Dedifferentiated amniotic fluid mesenchymal stem cell (primary cell): ENCODE measurements at regions not wholly inside any gene's neighbourhood (a gene's known extent, or its start where the extent isn't known, plus 50 kb on each side); places are given as distances from the start of the nearest gene placed in this dataset.

ENCODE experiments used
- DNase-seq: peaks from one replicate; pipeline ENCODE4 v3.0.0-alpha.2; 2016; ENCODE audit errors: extremely low spot score

DNA sequence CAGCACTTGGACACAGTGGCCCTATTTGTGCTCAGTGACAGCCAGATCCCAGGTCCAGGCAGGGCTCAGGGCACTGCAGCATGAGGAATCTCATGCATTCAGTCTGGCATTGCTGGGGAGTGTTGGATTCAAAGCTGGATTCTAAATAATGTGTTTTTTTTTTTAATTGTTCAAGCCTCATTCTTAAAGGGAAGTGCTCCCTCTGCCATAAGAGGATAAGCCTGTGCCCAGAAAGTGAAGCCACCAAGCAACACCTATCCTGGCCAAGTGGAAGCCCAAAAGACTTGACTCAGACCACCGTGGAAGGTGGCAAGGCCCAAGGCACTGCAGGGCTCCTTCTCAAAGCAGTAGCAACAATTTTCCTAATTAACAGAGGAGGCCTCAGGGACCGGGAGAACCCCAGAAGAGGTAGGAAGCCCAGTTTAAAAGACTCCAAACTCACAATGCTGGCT is 135.6 kb downstream of the ACTL7B start:
- DNase-seq = no peak

DNA sequence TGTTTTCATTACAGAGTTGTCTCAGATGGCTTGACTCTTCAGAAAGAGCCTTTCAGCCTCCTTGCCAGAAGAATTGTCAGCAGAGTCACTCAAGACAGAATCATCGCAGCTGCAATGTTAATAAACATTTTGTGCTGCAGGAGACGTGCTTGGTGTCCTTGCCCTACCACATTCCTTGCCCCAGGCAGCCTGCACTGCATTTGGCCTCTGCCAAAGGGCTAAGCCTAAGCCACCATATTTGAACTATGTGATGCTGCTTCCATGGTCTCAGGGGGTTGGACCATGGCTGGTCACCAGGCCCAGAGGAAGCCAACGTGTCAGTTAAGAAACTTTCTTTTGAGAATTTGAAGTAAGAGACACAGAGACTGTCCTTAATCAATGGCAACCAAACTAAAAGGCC is 145.4 kb downstream of the ACTL7B start:
- DNase-seq = no peak

DNA sequence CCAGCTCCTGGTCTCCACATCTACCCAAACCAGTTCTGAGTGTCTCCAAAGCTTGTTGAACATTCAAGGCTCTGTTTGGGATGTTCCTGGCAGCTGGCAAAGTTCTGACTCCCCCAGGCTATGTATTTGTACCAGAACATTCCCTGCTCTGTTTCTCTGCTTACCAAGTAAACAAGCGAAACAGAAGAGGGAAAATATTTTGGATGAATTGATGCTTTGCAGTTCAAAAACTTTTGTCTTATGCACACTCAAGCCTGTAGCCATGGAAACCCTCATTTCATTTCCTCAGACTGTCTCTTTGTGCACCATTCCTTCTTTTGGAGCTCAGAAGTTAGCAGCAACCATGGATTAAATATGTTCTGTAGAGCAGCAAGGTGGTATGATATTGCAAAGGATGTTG is 145.8 kb downstream of the ACTL7B start:
- DNase-seq = no peak

DNA sequence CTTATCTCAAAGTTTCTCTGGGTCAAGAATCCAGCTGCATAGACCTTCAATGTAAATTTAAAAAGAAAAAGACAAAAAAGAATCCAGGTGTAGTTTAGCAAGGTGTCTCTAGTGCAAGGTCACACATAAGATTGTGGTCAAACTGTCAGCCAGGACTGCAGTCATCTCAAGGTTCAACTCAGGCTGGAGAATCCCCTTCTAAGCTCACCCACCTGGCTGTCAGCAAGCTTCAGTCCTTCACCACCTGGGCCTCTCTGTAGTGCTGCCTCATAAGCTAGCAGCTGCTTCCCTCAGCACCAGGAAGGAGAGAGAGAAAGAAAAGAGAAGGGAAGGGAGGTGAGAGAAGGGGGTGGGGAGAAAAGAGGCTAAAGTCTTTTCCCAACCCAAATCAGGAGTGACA is 146.7 kb downstream of the ACTL7B start:
- DNase-seq = no peak

DNA sequence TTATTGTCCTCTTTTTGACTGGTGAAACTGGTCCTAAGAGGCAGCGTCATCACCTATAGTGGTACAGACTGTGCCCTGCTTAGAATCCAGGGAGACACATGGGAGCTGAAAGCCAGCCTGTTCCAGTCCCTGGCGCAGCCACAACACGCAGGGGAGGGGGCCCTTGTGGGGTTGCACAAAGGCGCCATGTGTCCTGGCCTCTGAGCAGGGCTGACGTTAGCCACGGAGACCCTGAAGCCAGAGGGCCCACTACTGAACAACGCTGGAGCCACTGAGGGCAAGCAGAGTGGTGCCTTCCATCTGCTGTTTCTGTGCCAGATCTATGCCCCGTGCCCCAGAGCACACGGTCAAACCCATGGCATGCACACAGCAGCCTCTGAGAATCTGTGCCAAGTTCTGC is 147.3 kb downstream of the ACTL7B start:
- DNase-seq = no peak

DNA sequence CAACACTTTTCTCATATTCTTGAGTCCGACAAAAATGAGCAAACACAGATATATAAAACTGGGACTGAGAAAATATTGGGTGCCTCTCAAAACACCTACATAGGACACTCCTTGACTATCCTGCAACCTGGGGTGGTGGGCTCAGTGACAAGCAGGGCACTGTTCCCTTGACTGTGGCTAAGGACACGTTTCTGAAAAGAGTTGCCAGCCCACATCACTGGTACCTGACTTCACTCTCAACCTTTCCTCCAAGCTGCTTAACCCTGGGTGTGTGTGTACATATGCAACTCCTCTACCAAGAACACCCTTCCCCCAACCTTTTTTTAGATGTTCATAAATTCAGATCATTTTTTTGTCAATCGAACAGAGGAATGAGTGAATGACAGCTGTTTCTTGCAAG is 148.7 kb downstream of the ACTL7B start:
- no peak for DNase-seq

DNA sequence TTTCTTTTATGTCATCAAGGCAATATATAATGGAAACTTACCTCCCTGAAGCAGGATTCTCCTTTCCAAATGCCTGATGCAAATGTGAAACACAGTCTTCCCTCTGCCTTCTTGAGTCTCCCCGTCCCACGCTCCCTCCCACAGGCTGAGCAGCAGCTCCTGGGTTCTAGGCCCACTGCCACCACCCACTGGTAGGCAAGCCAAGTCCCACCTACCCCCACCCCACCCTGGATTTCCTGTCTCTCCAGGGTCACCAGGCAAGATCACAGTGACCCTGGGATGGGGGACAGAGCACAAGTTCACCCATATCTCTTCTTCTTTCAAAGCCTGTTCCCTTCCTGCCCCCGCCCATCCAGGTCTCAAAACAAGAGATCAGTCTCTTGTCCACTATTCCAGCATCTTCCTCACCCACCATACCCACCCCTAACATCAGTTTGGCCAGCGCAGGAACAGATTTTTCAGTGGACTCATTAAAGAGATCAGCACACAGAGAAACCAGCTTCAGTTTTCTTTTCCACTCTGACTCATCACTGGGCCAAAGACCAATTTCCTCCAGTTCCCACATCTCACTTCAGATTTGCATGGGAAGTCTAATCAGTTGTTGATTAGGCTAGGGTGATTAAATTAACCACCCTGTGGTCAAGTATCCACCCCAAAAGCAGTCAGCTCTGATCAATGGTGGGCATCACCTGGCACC is 151.5 kb downstream of the ACTL7B start:
- no peak for DNase-seq

DNA sequence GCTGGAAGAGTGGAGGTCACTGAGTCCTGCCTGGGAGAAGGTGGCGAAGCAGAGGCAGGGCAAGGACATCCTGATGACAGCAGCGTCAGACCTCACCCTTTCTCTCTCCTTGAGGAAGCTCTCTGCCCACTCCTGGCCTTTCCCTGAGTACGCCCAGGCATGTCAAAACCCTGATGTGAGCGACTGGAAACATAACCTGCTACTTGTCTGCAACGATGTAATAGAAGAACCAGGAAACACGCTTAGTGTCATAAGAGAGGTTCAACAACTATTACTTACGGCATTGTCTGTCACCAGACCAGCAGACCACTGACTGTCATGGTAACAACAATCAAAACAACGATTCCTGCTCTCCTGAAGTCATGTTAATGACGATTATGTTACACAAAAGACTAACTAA is 152.4 kb downstream of the ACTL7B start:
- DNase-seq = no peak

DNA sequence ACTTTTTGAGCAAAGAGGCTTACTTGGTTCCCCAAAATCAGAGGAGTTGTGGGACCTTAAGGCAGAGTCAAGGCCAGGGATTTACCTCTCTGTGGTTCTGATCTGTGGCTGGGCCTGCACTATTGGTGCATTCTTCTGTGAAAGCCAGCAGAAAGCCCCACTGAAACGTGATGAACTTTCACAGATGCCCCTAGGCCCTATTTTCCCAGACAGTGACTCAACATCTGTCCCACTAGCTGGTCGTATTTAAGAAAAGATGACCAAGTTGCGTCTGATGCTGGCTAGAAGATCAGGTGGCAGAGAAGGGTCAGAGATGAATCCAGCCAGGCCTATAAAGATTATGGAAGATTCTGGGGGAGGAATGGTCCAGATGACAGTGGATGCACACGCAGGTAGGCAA is 153.1 kb downstream of the ACTL7B start:
- DNase-seq = no peak

DNA sequence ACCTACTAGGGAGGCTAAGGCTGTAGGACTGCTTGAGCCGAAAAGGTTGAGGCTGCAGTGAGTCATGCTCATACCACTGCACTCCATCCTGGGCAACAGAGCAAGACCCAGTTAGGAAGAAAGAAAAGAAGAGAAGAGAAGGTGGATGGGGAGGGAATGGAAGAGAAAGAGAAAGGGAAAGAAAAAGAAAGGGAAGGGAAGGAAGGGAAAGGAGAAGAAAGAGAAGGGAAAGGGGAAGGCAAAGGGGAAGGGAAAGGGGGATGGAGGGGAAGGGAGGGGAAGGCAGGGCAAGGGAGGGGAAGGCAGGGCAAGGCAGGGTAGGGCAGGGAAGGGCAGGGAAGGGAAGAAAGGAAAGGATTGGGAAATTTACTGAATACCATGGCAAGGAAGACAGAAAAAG is 157.0 kb downstream of the ACTL7B start:
- no peak for DNase-seq

DNA sequence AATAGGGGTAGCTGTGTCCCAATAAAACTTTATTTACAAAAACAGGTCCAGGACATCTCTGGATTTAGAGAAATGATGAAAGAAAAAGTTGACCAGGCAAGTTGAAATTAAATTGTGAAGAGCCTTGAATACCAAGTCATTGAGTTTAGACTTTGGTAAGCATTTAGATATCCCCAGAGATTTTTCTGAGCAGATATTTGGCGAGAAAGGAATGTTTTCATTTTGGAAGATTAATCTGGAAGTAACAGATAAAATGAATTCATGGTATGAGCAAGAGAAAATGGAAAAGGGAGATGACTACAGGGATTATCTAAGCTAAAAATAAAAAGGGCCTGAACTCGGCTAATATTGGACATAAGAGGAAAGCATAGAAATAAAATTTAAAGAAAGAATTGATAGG is 157.6 kb downstream of the ACTL7B start:
- no peak for DNase-seq

DNA sequence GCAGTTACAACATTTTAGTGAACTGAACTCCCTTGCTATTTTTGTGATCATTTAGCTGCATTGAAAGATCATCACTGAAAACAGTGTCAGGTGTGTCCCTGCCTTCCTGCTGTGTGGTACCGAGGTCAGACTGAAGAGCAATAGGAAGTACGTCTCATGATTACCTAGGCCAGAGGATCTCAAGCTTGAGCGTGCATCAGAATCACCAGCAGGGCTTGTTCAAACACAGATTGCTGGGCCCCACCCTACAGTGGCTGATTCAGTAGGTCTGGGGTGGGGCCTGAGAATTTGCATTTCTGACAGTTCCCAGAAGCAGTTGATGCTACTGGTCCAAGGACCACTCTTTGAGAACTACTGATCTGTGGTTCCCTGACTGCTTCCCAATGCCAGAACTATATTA is 159.6 kb downstream of the ACTL7B start:
- DNase-seq = no peak

DNA sequence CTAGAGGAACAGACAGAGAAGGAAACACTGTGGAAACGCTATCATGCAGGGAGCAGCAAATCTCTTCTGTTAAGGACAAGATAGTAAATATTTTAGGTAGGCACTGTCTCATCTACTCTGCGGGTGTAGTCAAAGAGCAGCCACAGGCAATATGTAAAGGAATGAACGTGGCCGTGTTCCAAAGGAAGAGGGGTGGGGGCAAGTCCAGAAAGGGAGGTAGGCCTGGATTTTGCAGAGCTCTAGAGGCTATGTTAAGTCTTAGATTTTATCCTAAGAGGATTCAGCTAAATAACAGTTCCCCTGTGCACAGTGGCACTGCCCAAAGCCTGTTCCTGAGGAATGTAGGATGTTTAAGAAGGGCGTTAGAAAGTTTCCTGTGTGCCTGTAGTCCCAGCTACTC is 161.6 kb downstream of the ACTL7B start:
- no peak for DNase-seq

DNA sequence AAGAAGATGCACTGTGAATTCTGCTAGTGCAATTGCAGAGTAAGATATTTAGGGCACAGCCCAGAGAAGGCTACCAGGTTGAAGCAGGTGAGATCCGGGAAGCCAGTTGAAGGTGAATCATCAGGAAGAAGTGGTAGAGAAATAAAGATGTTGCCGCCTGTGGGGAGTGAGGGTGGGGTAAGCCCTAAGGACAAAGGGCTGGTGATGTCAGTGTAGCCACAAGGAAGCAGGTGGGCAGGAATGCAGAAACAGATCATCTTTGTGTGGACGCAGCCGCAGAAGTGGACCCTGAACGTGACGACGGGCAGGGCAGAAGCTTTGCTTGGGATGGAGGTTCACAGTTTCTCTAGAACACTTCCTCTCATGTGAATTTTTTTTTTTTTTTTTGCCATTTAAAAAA is 164.2 kb downstream of the ACTL7B start:
- no peak for DNase-seq

DNA sequence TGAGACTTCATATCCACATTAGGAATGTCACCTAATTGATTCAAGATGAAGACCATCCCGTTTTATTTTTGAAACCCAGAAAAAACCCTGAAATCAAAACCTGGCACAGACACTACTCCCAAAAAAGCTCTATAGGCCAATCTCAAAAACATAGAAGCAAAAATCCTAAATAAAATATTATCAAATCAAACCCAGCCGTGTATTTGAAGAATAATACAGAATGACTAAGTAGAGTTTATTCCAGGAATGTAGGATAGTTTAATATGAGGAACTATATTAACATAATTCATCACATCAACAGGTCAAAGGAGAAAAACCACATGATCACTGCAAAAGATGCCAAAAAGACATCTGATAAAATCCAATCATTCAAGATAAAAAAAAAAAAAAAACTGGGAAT is 167.1 kb downstream of the ACTL7B start:
- DNase-seq = no peak

DNA sequence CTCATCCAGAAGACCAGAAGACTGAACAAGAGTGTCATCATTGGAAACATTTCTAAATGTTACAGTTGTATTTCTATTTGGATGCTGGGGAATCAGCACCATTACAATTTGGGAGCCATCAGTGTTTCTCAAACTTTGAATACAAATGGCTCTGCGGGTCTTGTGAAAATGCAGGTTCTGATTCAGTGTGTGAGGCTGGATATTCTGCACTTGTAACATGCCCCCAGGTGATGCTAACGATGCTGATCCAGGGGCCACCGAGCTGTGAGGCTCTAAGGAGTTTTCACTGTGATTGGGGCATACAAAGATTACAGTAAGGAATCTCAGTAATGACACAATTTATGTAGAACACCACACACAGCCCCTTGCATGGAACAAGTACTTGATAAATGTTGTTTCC is 167.7 kb downstream of the ACTL7B start:
- DNase-seq = no peak

DNA sequence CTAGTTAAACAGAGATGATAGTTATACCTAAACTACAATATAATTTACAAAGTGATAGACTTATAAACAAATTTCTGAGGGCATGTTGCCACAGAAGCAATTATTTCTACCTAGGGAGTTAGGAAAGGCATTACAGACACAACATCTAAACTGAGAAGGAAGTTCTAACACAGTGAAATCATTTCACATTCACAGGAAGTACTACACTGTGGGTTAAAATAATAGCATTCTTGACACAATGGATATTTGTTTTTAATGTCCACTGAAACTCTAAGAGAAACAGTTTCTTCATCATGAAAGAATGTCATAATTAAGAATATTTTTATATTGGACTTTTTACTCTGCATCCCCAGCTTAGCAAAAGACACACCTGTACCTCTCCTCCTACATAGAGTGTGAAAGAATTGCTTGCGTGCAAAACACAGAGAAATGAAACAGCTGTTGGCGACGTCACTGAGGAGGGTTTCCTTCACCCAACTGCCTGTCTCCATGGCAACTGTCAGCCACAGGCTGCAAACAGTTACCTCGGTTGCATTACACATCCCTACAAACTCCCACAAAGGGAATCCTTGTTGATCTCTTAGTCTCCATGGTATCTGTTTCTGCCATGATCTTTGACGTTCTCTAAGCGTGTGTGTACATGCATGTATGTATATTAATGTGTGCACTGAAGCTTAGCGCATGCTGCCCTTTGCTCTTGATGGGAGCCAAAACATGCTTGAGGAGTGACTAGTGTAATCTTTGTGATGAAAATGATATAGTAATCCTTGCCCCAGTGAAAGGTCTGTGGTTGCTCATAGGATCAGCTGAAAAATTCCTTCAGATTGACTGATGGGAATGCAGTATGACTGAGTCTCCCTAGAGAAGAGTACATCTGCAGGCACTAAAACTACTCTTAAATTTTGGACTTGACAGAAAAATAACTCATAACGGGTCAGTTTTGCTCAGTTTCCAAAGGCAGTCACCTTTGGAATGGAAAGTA is 168.5 kb downstream of the ACTL7B start:
- DNase-seq = no peak

DNA sequence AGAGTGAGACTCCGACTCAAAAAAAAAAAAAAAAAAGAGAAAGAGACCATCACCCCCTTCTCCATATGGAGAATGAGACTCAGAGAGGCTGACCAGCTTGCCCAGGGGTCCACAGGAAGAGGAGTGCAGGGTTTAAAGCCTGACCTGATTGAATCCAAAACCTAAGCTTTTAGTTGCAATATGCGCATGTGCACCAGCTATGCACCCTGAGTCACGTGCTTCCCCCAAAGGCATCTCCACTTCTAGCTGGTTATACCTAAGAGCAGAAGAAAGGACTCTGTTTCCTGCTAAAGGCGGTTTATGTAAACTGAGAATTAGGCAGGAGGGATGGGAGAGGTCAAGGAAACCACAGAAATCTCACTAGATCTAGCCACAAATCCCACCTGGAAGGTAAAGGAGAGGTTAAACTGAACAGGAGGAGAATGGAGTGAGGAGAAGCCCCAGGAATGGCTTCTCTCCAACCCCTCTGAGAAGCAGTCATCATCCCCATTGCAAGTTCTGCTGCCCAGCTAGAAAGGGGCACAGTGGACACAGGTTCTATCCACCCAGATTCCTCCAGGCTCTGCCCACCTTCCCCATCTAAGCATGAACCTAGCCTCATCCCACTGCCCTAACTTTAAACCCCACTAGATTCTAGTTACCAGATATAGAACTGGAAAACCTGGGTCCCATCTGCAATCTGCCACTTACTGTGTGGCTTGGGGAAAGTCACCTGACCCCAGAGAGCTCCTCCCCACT is 171.3 kb downstream of the ACTL7B start:
- no peak for DNase-seq

DNA sequence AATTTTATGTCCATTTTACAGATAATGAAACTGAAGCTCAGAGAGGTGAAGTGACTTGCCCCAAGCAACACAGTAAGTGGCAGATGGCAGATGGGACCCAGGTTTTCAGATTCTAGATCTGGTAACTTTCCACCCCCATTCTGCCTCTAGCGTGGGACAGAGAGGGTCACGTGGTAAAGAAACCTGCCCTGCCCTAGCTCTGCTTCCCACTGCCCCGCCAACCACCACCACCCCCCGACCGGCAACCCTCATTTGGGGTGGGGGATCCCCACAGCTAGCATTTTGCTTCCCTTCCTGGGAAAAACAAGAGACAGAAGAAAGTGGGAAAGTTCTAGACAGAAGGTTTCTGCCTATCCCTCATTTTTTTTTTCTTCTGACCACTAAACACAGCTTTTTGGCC is 172.5 kb downstream of the ACTL7B start:
- no peak for DNase-seq

DNA sequence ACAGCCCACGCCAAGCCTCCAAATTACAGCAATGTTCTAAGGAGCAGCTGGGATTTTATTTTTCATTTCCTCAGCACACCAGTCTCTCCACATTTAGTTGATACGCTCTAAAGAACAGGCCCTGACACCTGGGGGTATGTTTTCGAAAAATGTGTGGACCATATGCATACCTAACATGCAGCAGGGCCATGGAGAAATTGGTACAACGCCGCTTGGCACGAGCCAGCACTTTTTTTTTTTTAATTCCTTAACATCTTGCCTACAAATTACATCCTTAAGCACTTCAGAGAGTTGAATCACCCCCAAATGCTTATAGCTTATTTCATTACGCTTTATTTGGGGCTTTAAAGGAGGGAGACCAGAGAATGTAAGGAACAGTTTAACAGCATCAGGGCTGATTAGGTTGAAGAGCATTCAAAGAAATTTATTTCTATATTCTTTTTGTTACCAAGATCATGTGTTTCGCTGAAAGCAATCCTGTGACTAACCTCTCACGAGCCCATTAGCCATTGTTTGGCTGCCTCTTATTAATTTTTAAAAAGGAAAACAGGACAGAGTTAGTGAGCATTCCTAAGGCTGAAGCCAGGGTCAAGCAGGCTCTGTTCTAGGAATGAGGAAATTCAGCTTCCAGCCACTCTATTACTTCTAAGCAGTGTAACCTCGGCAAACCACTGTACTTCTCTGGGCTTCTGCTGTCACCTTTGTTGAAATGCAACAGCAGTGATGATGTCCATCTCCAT is 173.8 kb downstream of the ACTL7B start:
- DNase-seq = no peak

DNA sequence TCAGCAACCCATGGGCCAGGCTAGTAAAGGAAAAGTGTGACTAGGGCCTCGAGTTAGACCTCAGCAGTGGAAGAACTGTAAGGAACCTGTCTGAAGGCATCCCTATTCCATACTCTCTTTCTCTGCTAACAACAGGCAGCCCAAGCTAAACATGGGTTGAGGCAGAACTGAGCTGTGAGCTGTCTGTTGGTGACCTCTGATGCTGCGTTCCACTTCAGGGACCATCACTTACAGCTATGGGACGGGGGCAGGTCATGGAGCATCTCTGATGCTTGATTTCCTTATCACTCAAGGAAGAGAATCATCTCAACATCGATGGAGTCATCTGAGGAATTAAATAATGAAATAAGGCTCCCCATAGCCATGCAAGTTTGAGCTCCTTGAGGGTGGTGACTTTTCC is 174.8 kb downstream of the ACTL7B start:
- no peak for DNase-seq

DNA sequence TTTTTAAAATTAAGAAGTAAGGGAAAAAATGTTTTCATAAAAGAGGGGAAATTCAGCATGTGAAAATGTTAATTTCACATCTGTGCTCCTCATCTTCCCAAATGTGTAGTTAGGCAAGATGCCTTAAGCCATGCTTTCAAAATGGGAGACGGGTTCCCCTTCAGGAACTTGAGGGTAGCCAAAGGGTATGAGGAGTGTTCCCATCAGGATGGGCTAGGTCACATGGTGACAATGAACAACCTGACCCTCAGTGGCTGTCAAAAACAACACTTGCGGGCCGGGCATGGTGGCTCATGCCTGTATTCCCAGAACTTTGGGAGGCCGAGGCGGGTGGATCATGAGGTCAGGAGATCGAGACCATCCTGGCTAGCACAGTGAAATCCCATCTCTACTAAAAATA is 178.0 kb downstream of the ACTL7B start:
- no peak for DNase-seq
